ENCODE measurements at regions not wholly inside any gene's neighbourhood (a gene's known extent, or its start where the extent isn't known, plus 50 kb on each side); places are given as distances from the start of the nearest gene placed in this dataset.
A peak's percentile ranks its signal among the peaks of the same experiment; 100 is the strongest.

- intact Hi-C loops (cut with DNase I) = no loop called here
- DNase-seq = no peak
- FAIRE-seq = no peak
- Histone ChIP-seq H3K9me3 (no peaks in the 10 kb centered on the region), H3K27me3 (no peaks in the 10 kb centered on the region), H3K36me3 (no peaks in the 10 kb centered on the region), H3K27ac (no peak overlapping the region), H3K4me1 (no peaks in the 10 kb centered on the region), H3K4me3 (no peak overlapping the region)
- TF ChIP-seq CTCF (IDR thresholded peaks at IDR 0.05) = no peak
- WGBS, 2 donors = 19 to 22% methylated on average over 1 of the region's 1 CpG
- ATAC-seq = peak in 1 of 4 donors; percentile 29
Observed at GRCh38 chr11:10941414-10941813, 83.6 kb upstream of the ZBED5 start.

- ATAC-seq (peak in 2 of 4 donors; percentile 11 to 47), DNase-seq (no peak), FAIRE-seq (no peak)
- Histone ChIP-seq H3K9me3 (no peaks in the 10 kb centered on the region), H3K4me1 (peaks cover 0 to 5% (median 0%) of the 10 kb centered on the region in 3 donors), H3K4me3 (no peak overlapping the region), H3K27me3 (no peaks in the 10 kb centered on the region), H3K36me3 (no peaks in the 10 kb centered on the region), H3K27ac (no peak overlapping the region)
- 77 to 83% methylated on average over 5 of the region's 5 CpGs for WGBS, 2 donors
- intact Hi-C loops (cut with DNase I) = loop anchor here in 1 of 3 donors (5.0 to 10.0 kb wide), 2 partner anchors 144 to 848 kb away; no protein-coding TSS in a partner anchor
- TF ChIP-seq CTCF (IDR thresholded peaks at IDR 0.05) = no peak
Observed at GRCh38 chr11:10938650-10939387, 81.0 kb upstream of the ZBED5 start.

- H3K4me1 ChIP-seq = peaks cover 0 to 5% (median 0%) of the 10 kb centered on the region in 3 donors
- H3K27ac ChIP-seq = no peak overlapping the region
- DNase-seq (no peak), FAIRE-seq (no peak), ATAC-seq (no peak)
- WGBS, 2 donors = 87 to 97% methylated on average over 3 to 5 of the region's 5 CpGs
- no peaks in the 10 kb centered on the region for H3K9me3 ChIP-seq
- no peaks in the 10 kb centered on the region for H3K36me3 ChIP-seq
- H3K4me3 ChIP-seq = no peak overlapping the region
- H3K27me3 ChIP-seq = no peaks in the 10 kb centered on the region
- intact Hi-C loops (cut with DNase I) = loop anchor here in 1 of 3 donors (5.0 to 10.0 kb wide), 2 partner anchors 143 to 849 kb away; no protein-coding TSS in a partner anchor
- no peak for TF ChIP-seq CTCF (IDR thresholded peaks at IDR 0.05)
Observed at GRCh38 chr11:10938231-10938630, 80.4 kb upstream of the ZBED5 start.

GRCh38 chr11:10937385-10937771 is 79.5 kb upstream of the ZBED5 start:
- H3K27me3 ChIP-seq = no peaks in the 10 kb centered on the region
- FAIRE-seq (no peak), ATAC-seq (no peak), DNase-seq (no peak)
- intact Hi-C loops (cut with DNase I) = loop anchor here in 1 of 3 donors (5.0 to 10.0 kb wide), 2 partner anchors 143 to 850 kb away; no protein-coding TSS in a partner anchor
- H3K36me3 ChIP-seq = no peaks in the 10 kb centered on the region
- H3K27ac ChIP-seq = no peak overlapping the region
- no peak overlapping the region for H3K4me3 ChIP-seq
- no peak for TF ChIP-seq CTCF (IDR thresholded peaks at IDR 0.05)
- 79 to 84% methylated on average over 1 of the region's 1 CpG for WGBS, 2 donors
- H3K9me3 ChIP-seq = no peaks in the 10 kb centered on the region
- peaks cover 0 to 5% (median under 1%) of the 10 kb centered on the region in 3 donors for H3K4me1 ChIP-seq
